Stimulated activated CD4-positive, alpha-beta T cell treated with anti-CD3 and anti-CD28 coated beads, Interleukin-2, amount 100 ng/mL, for 4 hours (primary cell): ENCODE measurements at regions not wholly inside any gene's neighbourhood (a gene's known extent, or its start where the extent isn't known, plus 50 kb on each side); places are given as distances from the start of the nearest gene placed in this dataset.
A peak's percentile ranks its signal among the peaks of the same experiment; 100 is the strongest.
"Not testable (repeated sequence)": the region's sequence is repeated elsewhere in the genome, so short reads cannot be mapped to it uniquely, and the experiment has no call there.

Experiments used
- DNase-seq: peaks from one replicate; pipeline ENCODE4 v3.0.0-alpha.2; 2020; ENCODE audit warnings: low read depth

- no peak for DNase-seq
These were observed 99.9 kb upstream of the SERBP1 start for GRCh38 chr1:67530071-67530470.

GRCh38 chr1:67532452-67533216, 102.4 kb upstream of the SERBP1 start:
- DNase-seq = no peak

DNA sequence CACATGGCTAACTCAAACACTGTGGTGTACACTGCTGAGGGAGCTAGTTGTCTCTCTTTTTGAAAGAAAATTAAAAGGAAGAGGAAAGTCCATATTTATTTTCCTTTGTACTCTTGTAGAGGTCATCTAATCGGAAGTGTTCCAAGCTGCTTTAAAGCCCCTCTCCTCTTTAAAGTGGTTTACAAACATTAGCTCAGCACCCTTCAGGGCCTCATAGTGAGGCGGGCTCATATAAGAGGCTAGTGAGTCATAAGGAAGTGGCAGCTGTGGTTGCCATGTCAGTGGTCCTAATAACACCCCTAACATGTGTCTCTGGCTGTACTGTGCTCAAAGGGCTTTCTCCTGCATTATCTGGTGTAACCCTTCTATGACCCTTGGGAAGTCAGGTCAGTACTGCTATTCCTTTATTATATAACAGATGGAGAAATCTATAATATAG, 104.4 kb upstream of the SERBP1 start:
- no peak for DNase-seq

GRCh38 chr1:67535474-67535873, 105.3 kb upstream of the SERBP1 start:
- DNase-seq = peak; percentile 9

DNA sequence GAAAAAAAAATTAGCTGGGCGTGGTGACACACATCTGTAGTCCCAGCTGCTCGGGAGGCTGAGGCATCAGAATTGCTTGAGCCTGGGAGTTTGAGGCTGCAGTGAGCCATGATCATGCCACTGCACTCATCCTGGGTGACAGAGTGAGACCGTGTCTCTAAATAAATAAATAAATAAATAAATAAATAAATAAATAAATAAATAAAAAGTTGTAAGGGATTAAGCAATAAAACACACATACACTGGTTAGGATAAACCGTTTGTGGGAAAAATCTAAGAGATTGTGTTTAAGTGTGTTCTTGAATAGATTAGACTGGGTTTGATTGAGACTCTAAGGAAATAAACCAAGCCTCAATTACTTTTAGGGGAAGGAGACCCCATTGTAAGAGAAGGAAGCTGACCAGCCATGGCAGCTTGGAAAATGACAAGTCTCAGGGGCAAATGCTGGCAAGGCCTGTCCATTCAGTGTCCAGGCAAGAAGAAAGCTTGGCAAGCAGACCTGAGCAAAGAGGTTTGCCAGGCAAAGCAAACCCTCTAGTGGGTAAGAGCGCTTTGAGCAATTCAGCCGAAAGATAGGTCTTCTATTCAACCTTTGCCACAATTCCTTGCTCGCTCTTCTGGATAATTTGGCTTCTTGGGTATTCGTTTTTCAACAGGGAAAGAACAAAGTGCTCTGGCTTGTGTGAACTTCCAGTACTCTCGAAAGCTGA, 106.9 kb upstream of the SERBP1 start:
- no peak for DNase-seq

DNA sequence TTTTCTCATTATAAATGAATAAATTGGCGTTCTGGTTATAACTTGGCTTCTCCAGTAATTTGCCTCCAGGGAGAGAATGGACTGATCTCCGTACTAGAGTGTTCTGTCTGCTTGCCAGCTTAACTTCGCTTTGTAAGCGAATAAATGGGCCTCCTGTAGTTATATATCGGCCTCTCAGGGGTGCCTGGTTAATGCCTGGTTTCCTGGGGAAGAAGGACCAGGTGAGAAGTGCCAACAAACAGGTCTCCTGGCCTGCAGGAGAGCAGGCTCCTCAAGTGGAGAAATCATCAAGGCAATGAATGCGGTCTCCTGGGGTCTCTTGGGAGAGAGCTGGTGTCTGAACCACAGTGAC, 107.4 kb upstream of the SERBP1 start:
- DNase-seq = no peak

GRCh38 chr1:67540025-67540732, 110.0 kb upstream of the SERBP1 start:
- no peak for DNase-seq

DNA sequence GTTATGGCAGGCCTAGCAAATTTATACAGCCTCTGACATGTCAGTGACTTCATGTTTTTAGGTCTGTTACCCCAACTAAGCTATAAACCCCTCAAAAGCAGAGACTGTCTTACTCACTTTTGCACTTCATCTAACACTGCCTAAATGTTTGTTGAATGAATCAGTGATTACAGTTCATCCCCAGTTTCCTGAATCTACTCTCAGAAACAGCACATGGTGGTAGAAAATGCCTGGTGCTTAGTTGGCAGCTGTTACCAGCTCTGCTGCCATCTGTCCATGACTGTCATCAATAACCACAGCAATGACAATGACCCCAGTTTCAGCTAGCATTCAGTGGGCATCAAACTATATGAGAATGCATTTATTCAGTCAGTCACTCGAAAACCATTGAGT, 110.5 kb upstream of the SERBP1 start:
- no peak for DNase-seq

DNA sequence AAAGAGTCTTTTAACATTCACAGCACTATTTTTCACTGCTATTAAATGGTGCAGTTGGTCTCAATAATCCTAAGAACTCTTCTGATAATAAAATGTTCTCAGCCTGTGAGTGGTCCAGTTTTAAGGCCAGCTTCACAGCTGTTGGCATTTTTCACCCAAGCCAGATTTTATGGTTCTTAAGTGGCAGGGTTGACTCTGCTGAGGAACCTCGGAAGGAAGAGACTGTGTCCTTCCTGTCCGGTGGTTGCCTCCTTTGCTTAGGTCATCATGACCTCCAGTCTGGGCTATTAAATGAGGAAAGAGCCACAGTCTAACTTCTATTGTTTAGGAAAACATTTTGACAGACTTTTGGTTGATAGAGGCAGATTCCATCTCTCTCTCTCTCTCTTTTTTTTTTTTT, 112.5 kb upstream of the SERBP1 start:
- no peak for DNase-seq

DNA sequence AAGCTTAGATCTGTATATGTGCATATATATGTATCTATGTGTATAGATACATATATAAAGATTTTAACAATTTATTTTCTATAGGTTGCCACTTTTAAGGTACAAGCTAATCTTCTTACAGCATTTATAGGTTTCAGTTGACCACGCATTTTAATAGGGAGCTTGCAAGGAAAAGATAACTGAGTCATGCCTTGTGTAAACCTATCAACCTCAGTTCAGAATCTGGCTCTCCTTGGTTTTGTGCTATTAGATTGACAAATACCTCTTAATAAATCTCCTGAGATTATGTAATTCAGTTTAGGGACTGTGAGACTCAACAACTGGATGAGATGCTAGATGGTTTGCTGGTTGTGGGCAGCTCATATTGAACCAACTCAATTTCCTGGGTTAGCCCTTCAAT, 114.7 kb upstream of the SERBP1 start:
- DNase-seq = no peak

DNA sequence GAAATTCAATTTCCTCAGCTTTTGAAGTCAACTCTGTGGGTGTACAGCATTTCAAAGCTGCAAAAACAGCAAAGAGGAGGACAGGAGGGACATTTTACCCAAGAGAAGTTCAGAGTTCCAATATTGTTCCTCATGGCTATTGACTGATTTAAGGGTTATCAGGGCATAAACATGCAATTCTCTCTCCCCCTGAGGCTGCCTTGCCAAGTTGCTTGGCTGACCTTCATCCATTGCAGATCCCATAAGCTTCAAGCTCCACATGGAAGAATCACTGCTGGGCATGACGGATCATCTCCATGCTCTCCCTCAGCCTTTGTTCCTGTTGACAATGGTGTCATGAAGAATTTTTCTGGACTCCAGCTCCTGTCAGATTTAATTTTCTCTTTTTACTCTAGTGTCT, 115.2 kb upstream of the SERBP1 start:
- no peak for DNase-seq

GRCh38 chr1:67551375-67551774, 121.2 kb upstream of the SERBP1 start:
- DNase-seq = no peak

GRCh38 chr1:67552336-67552759, 122.1 kb upstream of the SERBP1 start:
- no peak for DNase-seq

- DNase-seq = not testable (repeated sequence)
These were observed 124.0 kb upstream of the SERBP1 start for GRCh38 chr1:67554204-67554603.

GRCh38 chr1:67555461-67556296, 125.5 kb upstream of the SERBP1 start:
- DNase-seq = no peak

DNA sequence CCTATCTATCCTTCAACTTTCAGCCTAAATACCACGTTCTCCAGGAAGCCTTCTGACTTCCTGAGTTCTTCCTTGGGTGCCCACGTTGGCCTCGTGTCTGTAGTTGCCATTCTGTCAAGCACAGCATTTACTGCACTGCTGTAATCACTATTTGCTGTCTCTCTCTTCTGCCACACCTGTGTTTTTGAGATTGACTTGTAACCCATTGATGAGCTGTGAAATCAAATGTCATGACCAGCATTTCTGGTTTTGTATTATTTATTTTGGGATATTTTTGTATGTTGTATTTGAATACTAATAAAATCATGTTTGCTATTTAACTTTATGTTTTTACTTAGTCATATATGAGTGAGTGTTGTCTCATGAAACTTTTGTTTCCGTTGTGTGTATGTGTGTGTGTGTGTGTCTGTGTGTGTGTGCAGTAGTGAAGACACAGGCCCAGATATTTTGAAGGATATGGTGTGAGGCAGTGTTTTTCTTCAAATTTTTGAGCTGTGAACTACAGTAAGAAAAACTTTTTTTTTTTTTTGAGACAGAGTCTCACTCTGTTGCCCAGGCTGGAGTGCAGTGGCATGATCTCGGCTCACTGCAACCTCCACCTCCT, 126.2 kb upstream of the SERBP1 start:
- no peak for DNase-seq

DNA sequence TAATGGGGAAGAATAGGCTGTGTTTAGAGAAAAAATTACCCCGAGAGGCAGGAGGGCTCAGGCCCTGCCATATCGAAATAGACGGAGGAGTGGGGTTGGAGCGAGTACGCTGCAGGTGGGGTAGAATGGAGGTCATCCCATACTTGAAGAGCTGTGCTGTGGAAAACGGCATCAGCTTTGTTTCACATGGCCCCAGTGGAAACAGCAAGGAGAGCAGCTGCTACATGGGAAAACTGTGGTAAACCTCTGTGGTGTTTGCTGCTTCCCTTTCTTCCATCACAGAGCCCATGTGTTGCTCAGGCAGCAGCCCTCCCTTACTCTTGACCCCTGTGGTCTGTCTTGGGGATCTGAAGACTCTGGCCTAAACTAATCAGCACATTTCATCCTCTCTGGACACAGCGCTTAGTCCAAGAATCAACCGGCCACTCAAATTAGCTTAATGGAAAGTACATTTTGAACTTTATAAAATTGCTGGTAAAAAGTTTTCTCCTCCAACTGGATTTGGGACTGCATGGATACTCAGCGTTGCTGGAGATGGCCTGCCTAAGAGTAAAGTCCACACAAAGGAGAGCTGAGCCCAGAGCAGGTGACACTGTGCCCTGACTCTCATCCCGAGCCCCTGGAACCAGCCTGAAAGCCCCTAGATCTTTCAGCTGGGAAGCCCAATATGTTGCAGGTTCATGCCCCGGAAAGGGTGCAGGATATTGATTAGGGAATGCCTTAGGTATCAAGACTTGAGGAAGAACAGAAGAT, 127.1 kb upstream of the GADD45A start:
- no peak for DNase-seq

- DNase-seq = no peak
These were observed 126.4 kb upstream of the GADD45A start for GRCh38 chr1:67558449-67559193.

DNA sequence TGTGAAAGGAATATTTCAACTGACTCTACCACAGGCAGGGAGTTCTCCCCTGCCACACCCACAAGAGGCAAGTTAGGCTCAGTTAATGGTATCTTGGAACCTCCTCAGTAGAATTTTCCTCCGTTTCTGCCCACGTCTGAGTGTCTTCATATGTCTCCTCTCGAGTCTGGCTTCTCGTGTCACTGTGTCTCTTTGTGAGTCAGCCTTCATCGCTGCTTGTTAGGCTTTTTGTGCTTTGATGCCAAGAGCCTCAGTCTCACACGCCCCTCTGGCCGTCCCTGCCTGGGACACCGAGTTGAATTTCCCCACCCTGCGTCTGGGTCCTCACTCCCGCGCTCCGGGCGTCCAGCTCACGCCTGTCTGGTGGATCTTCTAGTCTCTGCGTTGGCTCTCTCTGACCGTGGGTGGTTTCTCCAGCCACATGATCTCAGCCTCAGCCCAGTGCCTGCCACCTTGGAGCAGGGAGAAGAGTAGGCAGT, 125.7 kb upstream of the GADD45A start:
- DNase-seq = no peak

DNA sequence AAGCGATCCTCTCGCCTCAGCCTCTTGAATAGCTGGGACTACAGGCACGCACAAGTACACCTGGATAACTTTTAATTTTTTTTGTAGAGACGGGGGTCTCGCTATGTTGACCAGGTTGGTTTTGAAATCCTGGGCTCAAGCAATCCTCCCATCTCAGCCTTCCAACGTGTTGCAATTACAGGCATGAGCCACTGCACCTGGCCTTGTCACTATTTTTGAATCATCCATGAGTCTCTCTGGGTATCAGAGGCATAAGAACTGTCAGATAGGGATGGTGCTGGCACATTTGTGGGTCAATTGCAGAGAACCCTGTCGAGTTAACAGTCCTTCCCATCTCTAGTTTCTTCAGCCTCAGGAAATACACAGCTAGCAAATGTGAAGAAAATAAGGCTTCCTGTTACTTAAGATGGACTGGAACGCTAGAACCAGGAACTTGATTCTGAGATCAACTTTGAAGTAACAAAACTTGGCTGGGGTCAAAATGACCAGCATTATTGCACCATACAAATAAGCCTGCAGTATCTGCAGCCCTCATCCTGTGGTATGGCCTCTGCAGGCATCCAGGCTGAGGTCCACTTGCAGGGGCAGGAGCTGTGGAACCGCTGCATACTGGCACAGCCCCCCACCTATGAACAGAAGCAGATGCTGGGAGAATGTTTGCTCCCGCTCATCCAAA, 124.3 kb upstream of the GADD45A start:
- no peak for DNase-seq
